SK-N-SH treated with all-trans-retinoic acid at 6 μM for 48 hours (cell line): ENCODE measurements at regions not wholly inside any gene's neighbourhood (a gene's known extent, or its start where the extent isn't known, plus 50 kb on each side); places are given as distances from the start of the nearest gene placed in this dataset.

Source experiments
- ATAC-seq: fragments of 200-7000 bp; cut with Tn5 transposase; 3 replicates; pipeline ENCODE4 v1.9.1; 2020; ENCODE audit warnings: mild to moderate bottlenecking, moderate library complexity
- ARNTL ChIP-seq: fragments of 450-650 bp; formaldehyde crosslinking; IDR thresholded peaks from 2 replicates; pipeline ENCODE4 v1.5.0; 2020; ENCODE audit warnings: low read depth, mild to moderate bottlenecking, moderate library complexity, borderline replicate concordance
- BACH2 ChIP-seq: fragments of 250-450 bp; sonication (Bioruptor Pico); IDR thresholded peaks from 2 replicates; pipeline ENCODE4 v1.9.0; 2021; ENCODE audit warnings: mild to moderate bottlenecking, borderline replicate concordance
- CREB5 ChIP-seq: fragments of 250-450 bp; sonication (Bioruptor Pico); IDR thresholded peaks from 2 replicates; pipeline ENCODE4 v1.5.1; 2020; ENCODE audit warnings: low read depth, mild to moderate bottlenecking, moderate library complexity
- CSDC2 ChIP-seq: fragments of 250-450 bp; sonication (Bioruptor Pico); IDR thresholded peaks from 2 replicates; pipeline ENCODE4 v1.5.0; 2020; ENCODE audit warnings: mild to moderate bottlenecking, moderate library complexity
- ESRRG ChIP-seq: fragments of 250-450 bp; sonication (Bioruptor Pico); IDR thresholded peaks from 2 replicates; pipeline ENCODE4 v1.6.1; 2021; ENCODE audit warnings: mild to moderate bottlenecking
- GLIS3 ChIP-seq: fragments of 250-450 bp; sonication (Bioruptor Pico); IDR thresholded peaks from 2 replicates; pipeline ENCODE4 v1.5.0; 2020; ENCODE audit warnings: mild to moderate bottlenecking, moderate library complexity
- ISL1 ChIP-seq: fragments of 250-450 bp; sonication (Bioruptor Pico); IDR thresholded peaks from 2 replicates; pipeline ENCODE4 v2.1.2; 2022; ENCODE audit warnings: mild to moderate bottlenecking, moderate library complexity
- OSR1 ChIP-seq: fragments of 250-450 bp; sonication (Bioruptor Pico); IDR thresholded peaks from 2 replicates; pipeline ENCODE4 v1.8.0; 2022; ENCODE audit warnings: moderate library complexity, mild to moderate bottlenecking, inconsistent platforms
- PATZ1 ChIP-seq: fragments of 250-450 bp; sonication (Bioruptor Pico); IDR thresholded peaks from 2 replicates; pipeline ENCODE4 v1.8.0; 2020; ENCODE audit warnings: mild to moderate bottlenecking, moderate library complexity, borderline replicate concordance
- POU6F1 ChIP-seq: fragments of 250-450 bp; sonication (Bioruptor Pico); IDR thresholded peaks from 2 replicates; pipeline ENCODE4 v1.8.0; 2021; ENCODE audit warnings: low read depth, mild to moderate bottlenecking, moderate library complexity, borderline replicate concordance
- PPARA ChIP-seq: fragments of 250-450 bp; sonication (Bioruptor Pico); IDR thresholded peaks from 2 replicates; pipeline ENCODE4 v1.5.0; 2020; ENCODE audit warnings: mild to moderate bottlenecking, borderline replicate concordance
- RARB ChIP-seq: fragments of 250-450 bp; sonication (Bioruptor Pico); IDR thresholded peaks from 2 replicates; pipeline ENCODE4 v1.8.0; 2021; ENCODE audit warnings: mild to moderate bottlenecking, moderate library complexity
- SNAI2 ChIP-seq: fragments of 250-450 bp; sonication (Bioruptor Pico); IDR thresholded peaks from 2 replicates; pipeline ENCODE4 v1.5.0; 2020; ENCODE audit warnings: mild to moderate bottlenecking, moderate library complexity
- TCF4 ChIP-seq: fragments of 250-450 bp; sonication (Bioruptor Pico); IDR thresholded peaks from 2 replicates; pipeline ENCODE4 v1.8.0; 2021; ENCODE audit warnings: mild to moderate bottlenecking, moderate library complexity, borderline replicate concordance
- TSHZ2 ChIP-seq: fragments of 250-450 bp; sonication (Bioruptor Pico); IDR thresholded peaks from 2 replicates; pipeline ENCODE4 v1.5.0; 2020; ENCODE audit warnings: mild to moderate bottlenecking, moderate library complexity
- ZC3H10 ChIP-seq: fragments of 250-450 bp; sonication (Bioruptor Pico); IDR thresholded peaks from 2 replicates; pipeline ENCODE4 v1.5.1; 2021; ENCODE audit warnings: mild to moderate bottlenecking, moderate library complexity
- ZFP30 ChIP-seq: fragments of 450-650 bp; formaldehyde crosslinking; IDR thresholded peaks from 2 replicates; pipeline ENCODE4 v1.5.0; 2022; ENCODE audit warnings: mild to moderate bottlenecking, moderate library complexity
- ZNF565 ChIP-seq: fragments of 450-650 bp; formaldehyde crosslinking; conservative IDR thresholded peaks from 2 replicates; pipeline ENCODE4 v1.5.0; 2020; ENCODE audit warnings: low read depth, mild to moderate bottlenecking, moderate library complexity
- ZNF70 ChIP-seq: fragments of 450-650 bp; formaldehyde crosslinking; IDR thresholded peaks from 2 replicates; pipeline ENCODE4 v1.5.0; 2020; ENCODE audit warnings: mild to moderate bottlenecking, moderate library complexity
- ZNF8 ChIP-seq: fragments of 450-650 bp; formaldehyde crosslinking; IDR thresholded peaks from 2 replicates; pipeline ENCODE4 v1.5.0; 2020; ENCODE audit warnings: mild to moderate bottlenecking, moderate library complexity

- TF ChIP-seq ISL1 (CRISPR knock-in tag) (no peak), CSDC2 (CRISPR knock-in tag) (no peak), PATZ1 (no peak), RARB (CRISPR knock-in tag) (no peak), ZNF70 (no peak), ZC3H10 (no peak), POU6F1 (no peak), TSHZ2 (CRISPR knock-in tag) (no peak), TCF4 (CRISPR knock-in tag) (no peak)
- no peak for ATAC-seq
Observed at GRCh38 chr10:29067628-29068027, 221.2 kb upstream of the LYZL1 start.

- TF ChIP-seq OSR1 (no peak), ZFP30 (CRISPR knock-in tag) (no peak)
- ATAC-seq: no peak
Observed at GRCh38 chr10:29068302-29068701, 220.6 kb upstream of the LYZL1 start.

- TF ChIP-seq ISL1 (CRISPR knock-in tag) (no peak), CSDC2 (CRISPR knock-in tag) (no peak), ZC3H10 (no peak), TCF4 (CRISPR knock-in tag) (no peak), POU6F1 (no peak), ZNF8 (CRISPR knock-in tag) (no peak), PPARA (CRISPR knock-in tag) (no peak), BACH2 (CRISPR knock-in tag) (no peak), ZFP30 (CRISPR knock-in tag) (no peak), ZNF70 (no peak), ARNTL (CRISPR knock-in tag) (no peak), ESRRG (CRISPR knock-in tag) (no peak), GLIS3 (no peak), ZNF565 (CRISPR knock-in tag) (no peak), PATZ1 (no peak), SNAI2 (no peak), CREB5 (CRISPR knock-in tag) (no peak), RARB (CRISPR knock-in tag) (no peak), TSHZ2 (CRISPR knock-in tag) (no peak)
- TF ChIP-seq, all 23 proteins: peak for 0
- ATAC-seq: no peak
Observed at GRCh38 chr10:29068966-29069365, 219.9 kb upstream of the LYZL1 start.
